Common myeloid progenitor, CD34-positive (primary cell): ENCODE measurements at regions not wholly inside any gene's neighbourhood (a gene's known extent, or its start where the extent isn't known, plus 50 kb on each side); places are given as distances from the start of the nearest gene placed in this dataset.

ENCODE experiments used
- CTCF ChIA-PET: fragments of 350-600 bp; sonication (Branson Sonifier 250); formaldehyde crosslinking; loops from one replicate; lab custom pipeline; 2021; ENCODE audit warnings: antibody characterized with exemption; lab: Charles Lee
- POLR2A ChIA-PET: fragments of 350-600 bp; sonication (Branson Sonifier 250); formaldehyde crosslinking; loops from one replicate; lab custom pipeline; 2021; ENCODE audit warnings: antibody characterized with exemption; lab: Charles Lee
- DNase-seq, 3 donors: peaks; one replicate each; pipeline versions ENCODE4 v3.0.0 to v3.0.0-alpha.2; 2013
- H3K27ac ChIP-seq, 2 experiments: 1 replicate in 1 of 2; 2 replicates in 1 of 2; pipeline ENCODE4 v1.7.0; 2013; ENCODE audit warnings: inconsistent platforms in 2 of 2, low read length in 2 of 2, mild to moderate bottlenecking in 2 of 2, low read depth in 1 of 2, moderate library complexity in 1 of 2; ENCODE audit not compliant: severe bottlenecking in 2 of 2, insufficient read depth in 1 of 2, poor library complexity in 1 of 2
- H3K27me3 ChIP-seq, 5 experiments: replicated peaks in 2 of 5; 1 replicate in 3 of 5; 2 replicates in 2 of 5; pipeline versions ENCODE4 v1.6.1 to v1.7.0; 2013; ENCODE audit warnings: low read length in 4 of 5, mild to moderate bottlenecking in 2 of 5, moderate library complexity in 2 of 5, inconsistent platforms in 1 of 5; ENCODE audit not compliant: insufficient read depth in 5 of 5, control insufficient read depth in 4 of 5
- H3K36me3 ChIP-seq, 4 experiments: 1 replicate in 2 of 4; 2 replicates in 2 of 4; pipeline versions ENCODE4 v1.6.1 to v1.7.0; 2013; ENCODE audit warnings: low read length in 3 of 4, control low read depth in 1 of 4, mild to moderate bottlenecking in 1 of 4; ENCODE audit not compliant: control insufficient read depth in 4 of 4, insufficient read depth in 4 of 4
- H3K4me1 ChIP-seq, 4 experiments: 1 replicate in 3 of 4; 2 replicates in 1 of 4; pipeline versions ENCODE4 v1.6.1 to v1.7.1; 2013; ENCODE audit warnings: low read length in 3 of 4, mild to moderate bottlenecking in 3 of 4, control low read depth in 1 of 4, inconsistent platforms in 1 of 4, moderate library complexity in 1 of 4; ENCODE audit not compliant: control insufficient read depth in 4 of 4, insufficient read depth in 4 of 4; ENCODE audit errors: control extremely low read depth in 1 of 4
- H3K4me3 ChIP-seq, 7 experiments: 1 replicate in 4 of 7; 2 replicates in 3 of 7; pipeline versions ENCODE4 v1.5.1 to v1.7.0; 2013; ENCODE audit warnings: mild to moderate bottlenecking in 7 of 7, low read length in 6 of 7, moderate library complexity in 6 of 7, inconsistent platforms in 2 of 7, low read depth in 2 of 7, control low read depth in 1 of 7; ENCODE audit not compliant: insufficient read depth in 4 of 7, control insufficient read depth in 1 of 7; ENCODE audit errors: extremely low read depth in 1 of 7
- H3K9me3 ChIP-seq, 5 experiments: 1 replicate in 4 of 5; 2 replicates in 1 of 5; pipeline versions ENCODE4 v1.6.1 to v1.7.1; 2013; ENCODE audit warnings: low read length in 4 of 5, mild to moderate bottlenecking in 2 of 5, inconsistent platforms in 1 of 5, low read depth in 1 of 5, moderate library complexity in 1 of 5; ENCODE audit not compliant: control insufficient read depth in 4 of 5, insufficient read depth in 2 of 5; ENCODE audit errors: control extremely low read depth in 1 of 5
- WGBS: methylation state at CpG from one replicate; pipeline ENCODE4 v1.1.5; 2013; ENCODE audit not compliant: insufficient coverage; 5-methylcytosine and 5-hydroxymethylcytosine counted together

DNA sequence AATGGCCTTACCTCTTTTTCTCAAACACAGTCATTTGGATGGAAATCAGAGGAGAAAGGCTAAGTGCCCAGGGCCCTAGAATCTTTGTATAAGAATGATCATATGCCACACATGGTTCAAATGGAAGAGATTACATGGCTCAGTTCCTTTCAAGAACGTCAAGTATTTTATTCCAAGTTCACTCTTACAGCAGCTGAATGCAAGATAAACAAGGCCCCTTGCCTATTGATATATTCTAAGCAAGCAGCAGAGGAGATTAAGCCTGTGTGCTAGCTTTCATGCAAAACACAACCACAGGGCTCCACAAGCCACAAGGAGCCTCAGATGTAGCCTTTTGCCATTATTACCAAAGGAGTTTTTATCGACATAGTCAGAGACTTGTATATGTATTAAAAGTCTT lies 55.3 kb upstream of the SLCO6A1 start:
- H3K27ac ChIP-seq = no peak overlapping the region
- DNase-seq = no peak
- H3K9me3 ChIP-seq = peaks cover 0 to 5% (median 0%) of the 10 kb centered on the region in 5 experiments
- H3K4me1 ChIP-seq = no peaks in the 10 kb centered on the region
- H3K36me3 ChIP-seq = no peaks in the 10 kb centered on the region
- no peak overlapping the region for H3K4me3 ChIP-seq
- WGBS = 50% methylated on average over 1 of the region's 2 CpGs
- POLR2A ChIA-PET = no interaction called here
- no peaks in the 10 kb centered on the region for H3K27me3 ChIP-seq
- CTCF ChIA-PET = interaction anchor here (0.6 to 6.9 kb wide), 4 partner anchors 9 to 958 kb away, joined by 3 to 59 read pairs (median 5); no protein-coding TSS in a partner anchor

DNA sequence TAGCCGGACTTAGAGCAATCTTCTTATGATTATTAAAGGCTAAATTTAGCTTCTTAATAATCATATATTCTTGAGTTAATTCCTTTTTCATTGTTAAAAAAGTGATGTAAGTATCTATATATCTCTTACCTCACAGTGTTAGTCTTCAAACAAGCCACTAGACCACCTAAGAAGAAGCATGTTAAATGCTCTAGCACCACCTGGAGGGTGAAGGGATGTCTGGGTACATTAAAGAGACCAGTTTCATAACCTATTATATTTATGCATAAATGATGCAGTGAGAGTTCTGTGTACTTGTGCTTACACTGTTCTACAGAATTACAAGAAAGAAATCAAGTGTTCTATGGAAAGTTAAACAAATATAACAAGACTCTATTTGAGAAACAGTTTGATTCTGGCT lies 55.9 kb upstream of the SLCO6A1 start:
- no CpG with 5 or more reads among the region's 1 CpG for WGBS
- POLR2A ChIA-PET = no interaction called here
- no peaks in the 10 kb centered on the region for H3K27me3 ChIP-seq
- no peaks in the 10 kb centered on the region for H3K4me1 ChIP-seq
- CTCF ChIA-PET = interaction anchor here (0.6 to 6.9 kb wide), 4 partner anchors 8 to 958 kb away, joined by 3 to 59 read pairs (median 5); no protein-coding TSS in a partner anchor
- H3K4me3 ChIP-seq = no peak overlapping the region
- H3K9me3 ChIP-seq = peaks cover 0 to 3% (median 0%) of the 10 kb centered on the region in 5 experiments
- no peak overlapping the region for H3K27ac ChIP-seq
- no peaks in the 10 kb centered on the region for H3K36me3 ChIP-seq
- DNase-seq = peak; percentile 51 to 76 (median 75)

DNA sequence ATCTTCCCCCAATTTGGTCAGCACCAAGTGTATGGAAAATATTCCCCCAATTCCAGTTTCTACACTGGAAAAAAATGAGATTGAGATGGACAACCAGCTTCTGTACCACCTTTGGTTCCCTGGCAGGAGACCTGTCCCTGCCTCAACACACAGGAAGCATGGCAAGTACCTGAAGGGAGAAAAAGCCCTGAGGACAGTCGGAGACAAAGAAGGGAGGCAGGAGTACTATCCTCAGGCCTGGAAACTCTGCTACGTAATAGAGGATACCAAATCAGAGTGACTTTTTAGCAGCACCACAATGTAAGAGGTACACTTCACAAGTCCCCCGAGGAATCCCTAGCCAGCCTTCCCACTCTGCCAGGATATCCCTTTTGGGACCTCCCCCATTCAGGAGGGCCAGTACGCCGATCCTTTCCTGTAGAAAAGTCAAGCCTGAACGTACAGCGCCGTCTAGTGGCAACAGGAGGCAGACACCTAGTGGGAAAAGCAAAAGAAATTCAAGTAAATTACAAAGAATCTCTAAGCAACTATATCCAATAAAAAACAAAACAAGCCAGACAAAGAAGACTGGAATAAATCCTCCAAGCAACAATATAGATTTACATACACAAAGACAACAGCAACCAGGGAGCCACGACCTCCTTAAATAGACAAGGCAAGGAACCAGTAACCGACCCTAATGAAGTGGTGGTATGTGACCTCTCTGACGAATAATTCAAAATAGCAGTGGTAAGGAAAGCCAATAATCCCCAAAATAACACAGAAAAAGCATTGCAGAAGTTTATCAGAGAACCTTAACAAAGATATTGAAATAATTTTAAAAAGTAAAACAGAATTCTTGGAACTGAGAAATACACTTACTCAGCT lies 63.3 kb upstream of the SLCO6A1 start:
- CTCF ChIA-PET = interaction anchor here (0.7 to 1.4 kb wide), 5 partner anchors 7 to 26 kb away, joined by 3 to 7 read pairs (median 3); no protein-coding TSS in a partner anchor
- DNase-seq = peak in 1 of 3 donors; percentile 10
- no peaks in the 10 kb centered on the region for H3K27me3 ChIP-seq
- H3K36me3 ChIP-seq = no peaks in the 10 kb centered on the region
- H3K9me3 ChIP-seq = peaks cover 0 to 2% (median 0%) of the 10 kb centered on the region in 5 experiments
- H3K27ac ChIP-seq = no peak overlapping the region
- 93% methylated on average over 3 of the region's 11 CpGs for WGBS
- H3K4me3 ChIP-seq = no peak overlapping the region
- no peaks in the 10 kb centered on the region for H3K4me1 ChIP-seq
- POLR2A ChIA-PET = no interaction called here

DNA sequence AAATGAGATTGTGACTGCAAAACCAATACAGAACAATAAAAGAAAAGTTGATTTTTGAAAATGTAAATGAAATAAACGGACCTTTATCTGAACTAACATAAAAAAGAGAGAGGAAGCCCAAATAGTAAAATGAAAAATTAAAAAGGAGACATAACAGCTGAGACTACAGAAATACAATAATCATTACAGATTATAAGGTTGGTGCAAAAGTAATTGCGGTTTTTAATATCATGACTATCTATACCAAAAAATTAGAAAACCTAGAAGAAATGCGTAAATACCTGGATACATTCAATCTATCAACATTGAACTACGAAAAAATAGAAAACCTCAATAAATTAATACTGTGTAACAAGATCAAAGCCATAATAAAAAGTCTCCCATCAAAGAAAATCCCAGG lies 71.9 kb upstream of the SLCO6A1 start:
- POLR2A ChIA-PET = no interaction called here
- 100% methylated on average over 1 of the region's 4 CpGs for WGBS

DNA sequence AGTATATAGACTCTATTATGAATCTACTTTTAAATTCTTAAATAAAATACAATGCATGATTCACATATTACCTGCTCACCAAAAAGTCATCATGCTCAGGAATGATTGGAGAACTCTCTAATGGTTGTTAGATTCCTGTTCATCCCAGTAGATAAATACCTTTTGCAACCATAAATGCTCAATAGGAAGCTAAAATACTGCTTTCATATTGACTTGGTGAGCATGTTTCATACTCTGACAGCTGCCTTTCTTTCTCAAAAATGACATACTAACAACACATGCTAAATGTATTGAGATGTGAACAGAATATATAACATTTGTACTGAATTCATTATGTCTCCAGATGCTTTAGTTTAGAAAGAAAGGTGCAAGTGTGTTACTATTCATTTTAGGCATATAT lies 79.6 kb upstream of the SLCO6A1 start:
- Histone ChIP-seq H3K27ac (no peak overlapping the region), H3K27me3 (no peaks in the 10 kb centered on the region), H3K36me3 (no peaks in the 10 kb centered on the region), H3K4me3 (no peak overlapping the region), H3K4me1 (no peaks in the 10 kb centered on the region), H3K9me3 (no peaks in the 10 kb centered on the region)
- POLR2A ChIA-PET = no interaction called here
- CTCF ChIA-PET = no interaction called here
- no peak for DNase-seq

More for the DNA sequence above, 71.9 kb upstream of the SLCO6A1 start:
- no peak for DNase-seq
- Histone ChIP-seq H3K4me1 (no peaks in the 10 kb centered on the region), H3K36me3 (no peaks in the 10 kb centered on the region), H3K27ac (no peak overlapping the region), H3K27me3 (no peaks in the 10 kb centered on the region), H3K9me3 (no peaks in the 10 kb centered on the region), H3K4me3 (no peak overlapping the region)
- CTCF ChIA-PET = no interaction called here

DNA sequence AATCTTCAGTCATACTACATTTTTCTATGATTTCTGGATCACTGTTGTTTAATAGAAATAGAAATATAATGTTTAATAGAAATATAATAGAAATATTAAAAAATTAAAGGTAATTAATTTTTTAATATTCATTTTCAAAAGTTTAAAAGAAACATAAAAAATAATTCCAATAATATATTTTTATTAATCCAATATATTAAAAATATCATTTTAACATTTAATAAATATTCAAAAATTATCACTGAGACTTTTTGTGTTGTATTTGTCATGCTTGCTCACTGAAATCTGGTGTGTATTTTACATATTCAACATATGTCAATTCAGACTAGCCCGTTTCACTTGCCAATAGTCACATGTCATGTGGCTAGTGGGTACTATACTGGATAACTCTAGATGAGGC lies 80.6 kb upstream of the SLCO6A1 start:
- DNase-seq = no peak
- H3K4me3 ChIP-seq = no peak overlapping the region
- H3K36me3 ChIP-seq = no peaks in the 10 kb centered on the region
- ChIA-PET POLR2A (no interaction called here), CTCF (no interaction called here)
- H3K9me3 ChIP-seq = no peaks in the 10 kb centered on the region
- WGBS = no CpG with 5 or more reads among the region's 1 CpG
- H3K27ac ChIP-seq = no peak overlapping the region
- H3K4me1 ChIP-seq = no peaks in the 10 kb centered on the region
- H3K27me3 ChIP-seq = no peaks in the 10 kb centered on the region

DNA sequence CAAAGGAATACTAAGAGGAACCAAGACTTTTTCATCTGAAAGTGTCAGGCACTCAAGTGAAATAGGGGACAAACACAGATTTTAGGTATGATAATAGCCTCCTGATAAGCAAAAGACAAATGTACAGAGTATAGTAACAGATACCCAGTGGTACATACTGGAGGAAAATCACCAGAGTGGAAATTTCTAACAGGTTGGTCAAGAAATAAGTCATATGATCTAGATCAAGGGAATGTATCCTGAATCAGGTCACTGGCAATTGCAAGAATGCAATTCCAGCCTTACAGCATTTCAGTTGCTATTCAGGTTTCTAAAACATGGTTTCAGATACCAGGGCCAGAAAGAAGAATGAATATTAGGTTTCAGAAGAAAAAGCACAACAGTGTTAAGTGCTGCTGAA lies 82.2 kb upstream of the SLCO6A1 start:
- Histone ChIP-seq H3K4me3 (no peak overlapping the region), H3K9me3 (no peaks in the 10 kb centered on the region), H3K4me1 (no peaks in the 10 kb centered on the region), H3K27me3 (no peaks in the 10 kb centered on the region), H3K36me3 (no peaks in the 10 kb centered on the region), H3K27ac (no peak overlapping the region)
- ChIA-PET POLR2A (no interaction called here), CTCF (interaction anchor here (0.7 to 2.8 kb wide), 3 partner anchors 459 to 558 kb away, joined by 3 to 19 read pairs (median 3); no protein-coding TSS in a partner anchor)
- DNase-seq = no peak
